DMS153 treated with DMSO at 0.1 percent for 48 hours (cell line): ENCODE measurements at regions not wholly inside any gene's neighbourhood (a gene's known extent, or its start where the extent isn't known, plus 50 kb on each side); places are given as distances from the start of the nearest gene placed in this dataset.

Source experiments
- DNase-seq: peaks from one replicate; lab custom pipeline; 2025; ENCODE audit not compliant: unreplicated experiment; lab: John Stamatoyannopoulos, UW

DNA sequence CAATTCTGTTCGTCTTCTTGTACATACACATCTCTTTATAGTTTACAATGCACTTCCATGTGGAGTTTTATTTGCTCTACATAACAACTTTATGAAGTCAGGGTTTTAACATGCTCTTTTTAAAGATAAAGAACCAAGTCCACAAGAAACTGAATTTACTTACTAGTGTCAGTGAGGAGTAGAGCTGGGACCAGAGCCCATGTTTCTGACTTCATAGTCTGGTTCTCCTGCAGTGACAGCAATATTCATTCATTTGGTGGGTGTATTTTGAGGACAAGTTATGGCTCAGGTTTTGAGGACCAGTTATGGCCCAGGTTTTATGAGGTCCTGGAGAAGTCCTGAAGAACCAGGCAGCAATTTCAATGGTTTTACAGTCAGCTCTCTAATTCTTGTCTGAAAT lies 481.9 kb upstream of the TNC start:
- no peak for DNase-seq

DNA sequence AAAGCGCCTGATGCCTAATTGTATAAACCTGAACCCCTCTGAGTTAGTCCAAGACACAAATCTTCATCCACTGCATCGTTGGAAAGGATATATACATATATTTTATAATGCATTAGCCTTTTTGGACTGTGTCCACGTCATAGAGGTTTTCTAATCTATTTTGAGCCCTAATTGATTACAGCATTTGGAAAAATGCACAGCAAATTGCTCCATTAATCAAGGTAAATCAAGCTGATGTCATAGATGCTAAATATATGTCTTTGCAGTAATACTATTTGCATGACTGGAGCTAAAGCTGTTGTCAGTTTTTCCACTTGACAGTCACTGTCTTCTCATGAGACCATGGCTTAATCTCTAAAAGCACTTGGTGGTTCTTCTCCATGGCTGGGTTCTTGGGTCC lies 483.5 kb upstream of the TNC start:
- DNase-seq: no peak

GRCh38 chr9:115604831-115605483 lies 487.0 kb upstream of the TNC start:
- no peak for DNase-seq

DNA sequence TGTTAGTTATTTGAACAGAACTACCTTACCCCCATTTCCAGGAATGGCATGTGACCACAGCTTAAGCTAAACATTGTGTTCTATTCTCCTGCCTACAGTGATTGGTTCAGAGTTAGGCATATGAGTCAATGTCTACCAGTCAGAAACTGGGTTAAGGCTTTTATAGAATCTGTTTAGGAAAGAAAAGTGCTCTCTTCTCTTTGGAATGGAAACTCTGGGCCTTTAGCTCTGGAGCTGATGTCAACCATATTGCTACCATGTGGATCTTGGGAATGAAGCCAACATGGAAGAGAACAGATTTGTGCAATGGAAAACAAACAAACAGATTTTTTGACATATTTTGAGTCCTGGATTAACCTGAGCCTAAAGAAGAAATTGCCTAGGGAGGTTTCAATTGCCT lies 488.9 kb upstream of the TNC start:
- no peak for DNase-seq

- no peak for DNase-seq
Observed at GRCh38 chr9:115614326-115614999, 496.5 kb upstream of the TNC start.

GRCh38 chr9:115615000-115615401 lies 497.0 kb upstream of the TNC start:
- DNase-seq: no peak

DNA sequence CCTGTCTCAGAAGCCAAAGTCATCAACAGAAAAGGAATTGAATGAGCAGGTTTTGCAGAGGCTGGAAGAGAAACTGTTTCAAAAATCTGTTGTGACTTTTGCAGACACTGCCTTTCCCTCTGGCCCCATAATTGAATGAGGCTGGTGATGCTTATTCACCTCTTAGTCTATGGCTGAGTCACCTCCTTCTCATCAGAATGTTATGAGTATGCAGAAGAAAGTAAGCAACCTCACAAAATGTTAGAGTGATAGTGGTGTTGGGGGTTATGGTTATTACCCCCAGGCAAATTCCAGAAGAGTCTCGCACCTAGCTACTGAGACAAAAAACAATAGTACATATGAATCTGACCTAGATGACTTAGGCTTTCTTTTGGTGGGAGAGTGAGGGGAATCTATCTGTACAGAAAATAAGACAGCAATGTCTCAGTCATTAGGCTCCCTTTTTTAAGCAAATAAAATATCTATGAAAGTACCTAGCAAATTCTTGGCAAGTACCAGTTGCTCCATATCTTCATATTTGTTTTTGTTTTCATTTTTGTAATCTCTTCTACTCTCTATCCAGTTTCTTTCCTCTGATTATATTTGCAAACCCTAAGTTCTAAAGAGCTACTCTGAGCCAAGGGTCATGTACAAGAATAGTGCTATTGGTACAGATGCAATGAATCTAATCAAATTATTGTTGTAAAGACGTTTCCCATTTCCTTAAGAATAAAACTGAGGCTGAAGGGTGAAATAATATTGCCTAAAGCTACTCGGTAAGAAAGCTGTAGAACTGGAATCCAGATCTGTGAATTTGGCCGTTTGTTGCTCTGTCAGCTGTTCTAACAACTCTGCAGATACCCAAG lies 498.1 kb upstream of the TNC start:
- no peak for DNase-seq

DNA sequence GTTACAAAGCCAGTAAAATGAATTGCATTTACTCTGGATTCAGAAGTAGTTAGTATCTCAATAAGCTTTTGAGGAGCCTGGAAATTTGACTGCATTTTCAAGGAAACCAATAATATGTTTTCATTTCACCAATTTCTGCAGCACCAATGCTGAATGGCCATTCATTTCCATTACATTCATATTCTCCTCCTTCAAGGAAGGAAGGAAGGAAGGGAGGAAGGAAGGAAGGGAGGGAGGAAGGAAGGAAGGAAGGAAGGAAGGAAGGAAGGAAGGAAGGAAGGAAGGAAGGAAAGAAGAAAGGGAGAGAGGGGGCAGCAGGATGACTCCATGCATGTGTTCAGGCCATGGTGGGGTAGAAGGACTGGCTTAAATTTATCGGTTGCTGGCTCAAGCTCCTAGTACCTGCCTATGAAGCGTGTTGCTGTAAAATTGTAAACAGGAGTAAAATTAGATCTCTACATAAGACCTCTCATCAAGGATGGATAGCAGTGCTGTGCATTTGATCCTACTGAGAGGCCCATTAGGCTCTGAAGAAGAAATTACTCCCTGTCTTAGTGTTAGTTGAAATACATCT lies 498.8 kb upstream of the TNC start:
- DNase-seq: no peak

DNA sequence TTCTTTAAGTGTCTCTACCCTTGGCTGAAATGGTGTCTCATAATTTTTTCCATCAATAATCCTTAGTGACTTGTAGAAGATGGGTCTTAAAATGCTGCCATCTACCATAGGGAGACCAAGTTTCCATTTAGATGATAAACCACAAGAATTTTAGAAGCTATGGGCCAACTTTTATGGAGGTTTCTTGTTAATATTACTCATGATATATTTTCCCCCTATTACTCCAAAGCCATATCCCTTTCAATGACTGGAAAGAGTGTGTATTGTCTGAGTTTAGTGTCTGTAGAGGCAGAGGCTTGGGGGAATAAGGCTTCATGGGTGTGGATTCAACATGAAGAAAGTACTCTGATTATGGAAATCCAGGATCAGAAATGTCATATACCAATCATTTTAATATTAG lies 507.3 kb upstream of the TNC start:
- no peak for DNase-seq

DNA sequence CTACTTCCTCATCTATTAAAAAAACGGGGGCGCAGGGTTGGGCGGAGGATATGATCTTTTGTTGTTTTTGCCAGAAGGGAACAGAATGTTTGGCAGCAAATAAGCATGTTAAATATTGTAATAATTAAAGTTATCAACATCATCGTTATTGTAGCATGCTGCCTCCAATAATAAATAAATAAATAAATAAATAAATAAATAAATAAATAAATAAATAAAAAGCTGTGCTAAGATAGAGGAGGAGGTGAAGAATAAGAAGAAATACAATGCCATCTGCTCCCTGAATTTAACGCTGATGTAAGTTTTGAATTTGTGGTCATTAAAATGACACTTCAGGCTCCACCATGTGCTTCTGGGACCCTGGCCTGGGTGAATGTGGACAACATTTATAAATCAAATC lies 508.0 kb upstream of the TNC start:
- no peak for DNase-seq

GRCh38 chr9:115627511-115627910 lies 509.6 kb upstream of the TNC start:
- no peak for DNase-seq

DNA sequence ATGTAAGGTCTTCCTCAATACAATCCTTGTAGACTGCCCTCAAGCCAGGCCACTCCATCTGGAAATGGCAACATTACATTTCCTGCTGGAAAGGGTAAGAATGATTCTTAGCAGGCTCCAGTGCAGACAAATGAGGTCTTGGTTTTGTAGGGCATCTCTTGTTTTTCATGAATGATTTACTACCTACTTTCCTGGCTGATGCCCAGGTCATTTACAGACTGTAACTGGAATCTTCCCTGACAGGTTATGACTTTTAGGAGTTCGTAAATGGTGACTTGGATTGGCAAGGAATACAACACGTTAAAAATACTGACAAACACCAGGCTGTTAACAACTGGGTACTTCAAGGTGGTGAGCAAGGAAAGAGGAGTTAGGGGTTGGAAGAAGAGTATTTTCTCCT lies 510.5 kb upstream of the TNC start:
- DNase-seq: no peak

- DNase-seq: no peak
Observed at GRCh38 chr9:115629879-115630840, 512.2 kb upstream of the TNC start.

DNA sequence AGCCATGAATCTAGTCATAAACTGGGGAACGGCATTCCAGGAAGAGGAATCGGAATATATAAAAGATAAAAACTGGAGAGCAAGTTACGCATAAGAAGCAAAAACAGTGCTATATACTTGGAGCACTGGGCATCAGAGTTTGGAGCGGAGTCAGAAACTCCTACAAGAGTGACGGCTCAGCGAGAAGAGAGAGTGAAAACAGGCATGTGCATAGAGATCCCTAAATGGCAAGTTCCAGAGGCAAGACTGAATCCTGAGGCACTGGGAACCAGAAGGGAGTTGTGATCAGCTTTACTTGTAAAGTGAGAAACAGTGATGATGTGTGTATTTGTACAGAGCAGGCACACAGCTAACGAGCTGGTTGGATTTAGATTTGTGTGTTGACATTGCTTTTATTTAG lies 514.4 kb upstream of the TNC start:
- DNase-seq: no peak

GRCh38 chr9:115633104-115633503 lies 515.1 kb upstream of the TNC start:
- DNase-seq: no peak

DNA sequence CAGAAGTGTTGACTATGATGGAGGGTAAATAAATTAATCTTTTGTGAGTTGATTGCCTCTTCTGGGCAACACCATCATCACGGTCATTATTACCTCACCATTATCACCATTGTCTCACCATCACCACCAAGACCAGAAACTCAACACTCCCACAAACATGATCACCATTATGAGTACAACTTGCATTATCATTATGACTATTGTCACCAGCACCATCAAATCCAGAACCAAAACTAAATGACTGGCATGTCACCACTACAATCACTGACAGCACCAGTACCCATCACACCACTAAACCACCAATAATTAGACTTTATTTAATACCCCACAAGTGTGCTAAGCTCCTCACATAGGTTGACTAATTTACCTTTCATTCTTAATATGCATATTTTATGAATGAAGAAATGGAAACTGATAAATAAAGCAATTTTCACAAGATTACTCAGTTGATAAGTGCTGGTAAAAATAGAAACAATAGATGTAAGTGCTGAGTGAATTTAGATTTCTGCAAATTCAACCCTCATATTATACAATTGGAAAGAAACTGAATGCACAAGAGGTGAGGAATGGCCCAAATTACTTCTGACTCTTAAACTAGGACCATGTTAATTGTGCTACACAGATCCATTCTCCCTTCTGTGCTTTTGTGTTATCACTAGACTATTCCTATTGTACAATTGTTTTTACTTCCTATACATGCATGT lies 517.8 kb upstream of the PAPPA start:
- no peak for DNase-seq

- no peak for DNase-seq
Observed at GRCh38 chr9:115636596-115636995, 517.0 kb upstream of the PAPPA start.

DNA sequence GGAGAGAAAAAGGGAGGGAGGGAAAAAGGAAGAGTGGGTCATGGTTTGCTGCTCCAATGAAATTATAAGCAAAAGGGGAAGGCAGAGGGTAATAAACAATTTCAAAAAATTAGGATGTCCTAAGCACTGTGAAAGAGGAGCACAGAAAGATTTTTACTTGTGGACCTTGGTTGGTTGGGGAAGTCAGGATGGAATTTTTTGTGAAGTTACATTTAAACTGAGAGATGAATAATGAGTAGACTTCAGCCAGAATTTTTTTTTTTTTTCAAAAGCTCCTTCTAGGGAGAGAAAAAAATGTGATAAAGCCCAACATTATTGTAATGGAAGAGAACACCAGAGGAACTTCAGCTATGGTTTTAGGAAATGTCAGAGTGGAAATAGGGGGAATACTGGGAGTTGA lies 515.9 kb upstream of the PAPPA start:
- no peak for DNase-seq

DNA sequence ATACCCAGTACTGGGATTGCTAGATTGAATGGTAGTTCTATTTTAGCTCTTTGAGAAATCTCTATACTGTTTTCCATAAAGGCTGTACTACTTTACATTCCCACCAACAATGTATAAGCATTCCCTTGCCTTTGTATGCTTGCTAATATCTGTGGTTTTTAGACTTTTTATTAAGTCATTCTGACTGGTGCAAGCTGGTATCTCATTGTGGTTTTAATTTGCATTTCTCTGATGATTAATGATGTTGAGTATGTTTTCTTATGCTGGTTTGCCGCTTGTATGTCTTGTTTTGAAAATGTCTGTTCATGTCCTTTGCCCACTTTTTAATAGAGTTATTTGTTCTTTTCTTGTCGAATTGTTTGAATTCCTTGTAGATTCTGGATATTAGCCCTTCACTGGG lies 512.7 kb upstream of the PAPPA start:
- DNase-seq: no peak

DNA sequence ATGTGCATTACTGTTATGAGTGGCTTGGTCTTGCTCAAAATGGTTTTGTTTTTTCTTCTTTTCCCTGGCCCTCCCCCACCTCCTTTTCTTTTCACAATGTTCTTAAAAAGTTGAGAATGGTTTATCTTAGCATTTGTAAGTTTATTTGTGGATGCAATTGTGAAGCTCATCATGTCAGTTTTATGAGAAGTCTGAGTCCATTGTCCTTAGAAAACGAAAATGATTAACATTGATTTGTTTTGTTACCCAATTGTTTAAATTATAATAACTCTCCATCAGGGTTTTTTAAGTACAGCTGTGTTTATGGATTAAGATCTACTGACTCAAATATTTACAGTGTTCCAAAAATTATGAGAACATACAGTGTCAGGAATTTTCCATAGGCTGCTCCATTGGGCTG lies 511.3 kb upstream of the PAPPA start:
- no peak for DNase-seq
